H54 (cell line): ENCODE measurements at regions not wholly inside any gene's neighbourhood (a gene's known extent, or its start where the extent isn't known, plus 50 kb on each side); places are given as distances from the start of the nearest gene placed in this dataset.
"Not testable (repeated sequence)": the region's sequence is repeated elsewhere in the genome, so short reads cannot be mapped to it uniquely, and the experiment has no call there.

Experiments used
- DNase-seq: peaks from one replicate; pipeline ENCODE4 v3.0.0; 2011; ENCODE audit warnings: low spot score, mixed read lengths; ENCODE audit not compliant: insufficient read length
- FAIRE-seq: peaks from 3 replicates; lab custom pipeline; 2011; peaks lifted over from hg19 to GRCh38; lab: Jason Lieb, UNC
- POLR2A ChIP-seq: IDR thresholded peaks from 2 replicates; pipeline ENCODE4 v1.6.1; 2011; ENCODE audit warnings: low read depth, mild to moderate bottlenecking, low read length

- no peak for FAIRE-seq
- no peak for DNase-seq
- no peak for TF ChIP-seq POLR2A
Observed at GRCh38 chr4:122100508-122100907, 51.6 kb upstream of the BLTP1 start.

- no peak for DNase-seq
- no peak for FAIRE-seq
Observed at GRCh38 chr4:122099896-122100295, 52.2 kb upstream of the BLTP1 start.

GRCh38 chr4:122091836-122092405 lies 60.2 kb upstream of the BLTP1 start:
- no peak for TF ChIP-seq POLR2A
- no peak for DNase-seq
- no peak for FAIRE-seq

More at GRCh38 chr4:122099896-122100295, 52.2 kb upstream of the BLTP1 start:
- TF ChIP-seq POLR2A, result no peak

GRCh38 chr4:122091397-122091796 lies 60.7 kb upstream of the BLTP1 start:
- FAIRE-seq (no peak), DNase-seq (no peak)
- TF ChIP-seq POLR2A, result no peak

GRCh38 chr4:122090989-122091388 lies 61.1 kb upstream of the BLTP1 start:
- FAIRE-seq (no peak), DNase-seq (no peak)
- no peak for TF ChIP-seq POLR2A

- TF ChIP-seq POLR2A, result no peak
- DNase-seq (no peak), FAIRE-seq (no peak)
Observed at GRCh38 chr4:122086338-122087065, 65.6 kb upstream of the BLTP1 start.

- no peak for TF ChIP-seq POLR2A
- FAIRE-seq (no peak), DNase-seq (no peak)
Observed at GRCh38 chr4:122083989-122084388, 68.1 kb upstream of the BLTP1 start.

- DNase-seq (no peak), FAIRE-seq (no peak)
- no peak for TF ChIP-seq POLR2A
Observed at GRCh38 chr4:122083351-122083750, 68.8 kb upstream of the BLTP1 start.

GRCh38 chr4:122082661-122083060 lies 69.5 kb upstream of the BLTP1 start:
- FAIRE-seq, result no peak
- DNase-seq, result no peak
- no peak for TF ChIP-seq POLR2A

- not testable (repeated sequence) for DNase-seq, FAIRE-seq
Observed at GRCh38 chr4:122077653-122078052, 74.5 kb upstream of the BLTP1 start.

GRCh38 chr4:122076835-122077234 lies 75.3 kb upstream of the BLTP1 start:
- not testable (repeated sequence) for DNase-seq, FAIRE-seq

- no peak for TF ChIP-seq POLR2A
- DNase-seq, result no peak
- FAIRE-seq, result no peak
Observed at GRCh38 chr4:122073615-122074014, 78.5 kb upstream of the BLTP1 start.

GRCh38 chr4:122065915-122066314 lies 86.2 kb upstream of the BLTP1 start:
- no peak for DNase-seq
- FAIRE-seq, result no peak
- no peak for TF ChIP-seq POLR2A

- no peak for DNase-seq
Observed at GRCh38 chr4:122065149-122065548, 87.0 kb upstream of the BLTP1 start.

GRCh38 chr4:122053186-122053585 lies 98.9 kb upstream of the BLTP1 start:
- FAIRE-seq, result no peak
- TF ChIP-seq POLR2A, result no peak

More at GRCh38 chr4:122065149-122065548, 87.0 kb upstream of the BLTP1 start:
- TF ChIP-seq POLR2A, result no peak
- FAIRE-seq, result no peak

More at GRCh38 chr4:122053186-122053585, 98.9 kb upstream of the BLTP1 start:
- DNase-seq, result no peak
